MM.1S (cell line): ENCODE measurements at regions not wholly inside any gene's neighbourhood (a gene's known extent, or its start where the extent isn't known, plus 50 kb on each side); places are given as distances from the start of the nearest gene placed in this dataset.

ENCODE experiments used
- CTCF ChIP-seq: fragments of 300-600 bp; sonication (generic); IDR thresholded peaks from 2 replicates; pipeline ENCODE4 v1.5.1; 2016; ENCODE audit warnings: antibody characterized with exemption, low read length, mixed read lengths
- EZH2 ChIP-seq: fragments of 300-600 bp; sonication (generic); optimal IDR thresholded peaks from 2 replicates; pipeline ENCODE3; 2017; ENCODE audit warnings: low read depth, mild to moderate bottlenecking, antibody characterized with exemption, low read length, mixed read lengths

GRCh38 chr2:234765279-234765678 lies 186.5 kb upstream of the SH3BP4 start:
- no peak for TF ChIP-seq CTCF
- TF ChIP-seq EZH2, result no peak
